ENCODE measurements at regions not wholly inside any gene's neighbourhood (a gene's known extent, or its start where the extent isn't known, plus 50 kb on each side); places are given as distances from the start of the nearest gene placed in this dataset.

DNA sequence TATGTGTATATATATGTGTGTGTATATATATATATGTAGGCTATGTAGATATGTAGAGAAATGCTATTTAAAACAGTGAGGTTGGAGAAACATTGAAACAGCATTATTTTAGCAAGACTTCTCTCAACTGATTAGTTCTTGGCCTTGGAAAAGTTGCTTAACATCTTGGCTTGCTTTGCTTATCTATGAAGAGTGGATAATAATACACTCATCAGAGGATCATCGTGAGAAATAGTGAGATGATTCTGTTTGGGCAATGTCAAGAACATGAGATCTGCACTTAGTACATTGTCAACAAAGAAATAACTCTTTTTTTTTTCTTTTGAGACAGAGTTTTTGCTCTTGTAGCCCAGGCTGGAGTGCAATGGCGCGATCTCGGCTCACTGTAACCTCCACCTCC is 128.3 kb downstream of the KLF5 start:
- TF ChIP-seq, protein P1, sequence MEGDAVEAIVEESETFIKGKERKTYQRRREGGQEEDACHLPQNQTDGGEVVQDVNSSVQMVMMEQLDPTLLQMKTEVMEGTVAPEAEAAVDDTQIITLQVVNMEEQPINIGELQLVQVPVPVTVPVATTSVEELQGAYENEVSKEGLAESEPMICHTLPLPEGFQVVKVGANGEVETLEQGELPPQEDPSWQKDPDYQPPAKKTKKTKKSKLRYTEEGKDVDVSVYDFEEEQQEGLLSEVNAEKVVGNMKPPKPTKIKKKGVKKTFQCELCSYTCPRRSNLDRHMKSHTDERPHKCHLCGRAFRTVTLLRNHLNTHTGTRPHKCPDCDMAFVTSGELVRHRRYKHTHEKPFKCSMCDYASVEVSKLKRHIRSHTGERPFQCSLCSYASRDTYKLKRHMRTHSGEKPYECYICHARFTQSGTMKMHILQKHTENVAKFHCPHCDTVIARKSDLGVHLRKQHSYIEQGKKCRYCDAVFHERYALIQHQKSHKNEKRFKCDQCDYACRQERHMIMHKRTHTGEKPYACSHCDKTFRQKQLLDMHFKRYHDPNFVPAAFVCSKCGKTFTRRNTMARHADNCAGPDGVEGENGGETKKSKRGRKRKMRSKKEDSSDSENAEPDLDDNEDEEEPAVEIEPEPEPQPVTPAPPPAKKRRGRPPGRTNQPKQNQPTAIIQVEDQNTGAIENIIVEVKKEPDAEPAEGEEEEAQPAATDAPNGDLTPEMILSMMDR (IDR thresholded peaks at IDR 0.05), result no peak

DNA sequence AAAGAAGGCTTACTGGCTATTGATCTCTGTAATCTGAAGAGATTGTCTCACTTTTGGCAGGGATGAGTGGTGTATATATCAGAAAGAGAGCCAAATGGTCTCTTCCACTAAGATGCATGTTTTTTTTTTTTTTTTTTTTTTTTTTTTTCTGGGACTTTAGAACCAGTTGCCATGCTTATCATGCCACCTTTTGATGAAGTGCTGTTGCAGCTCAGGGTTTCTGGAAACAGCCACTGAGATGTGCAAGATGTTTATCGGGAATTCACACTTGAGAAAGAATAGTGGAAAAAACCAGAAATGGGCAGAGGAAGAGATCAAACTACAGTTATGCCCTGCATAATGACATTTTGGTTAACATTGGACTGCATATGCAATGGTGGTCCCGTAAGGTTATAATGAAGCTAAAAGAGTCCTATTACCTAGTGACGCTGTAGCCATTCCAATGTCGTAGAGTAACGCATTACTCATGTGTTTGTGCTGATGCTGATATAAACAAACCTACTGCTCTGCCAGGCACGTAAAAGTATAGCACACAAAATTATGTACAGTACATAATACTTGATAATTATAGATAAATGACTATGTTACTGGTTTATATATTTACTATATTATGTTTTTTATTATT is 121.0 kb downstream of the KLF5 start:
- TF ChIP-seq, protein P1 (IDR thresholded peaks at IDR 0.05), result no peak

DNA sequence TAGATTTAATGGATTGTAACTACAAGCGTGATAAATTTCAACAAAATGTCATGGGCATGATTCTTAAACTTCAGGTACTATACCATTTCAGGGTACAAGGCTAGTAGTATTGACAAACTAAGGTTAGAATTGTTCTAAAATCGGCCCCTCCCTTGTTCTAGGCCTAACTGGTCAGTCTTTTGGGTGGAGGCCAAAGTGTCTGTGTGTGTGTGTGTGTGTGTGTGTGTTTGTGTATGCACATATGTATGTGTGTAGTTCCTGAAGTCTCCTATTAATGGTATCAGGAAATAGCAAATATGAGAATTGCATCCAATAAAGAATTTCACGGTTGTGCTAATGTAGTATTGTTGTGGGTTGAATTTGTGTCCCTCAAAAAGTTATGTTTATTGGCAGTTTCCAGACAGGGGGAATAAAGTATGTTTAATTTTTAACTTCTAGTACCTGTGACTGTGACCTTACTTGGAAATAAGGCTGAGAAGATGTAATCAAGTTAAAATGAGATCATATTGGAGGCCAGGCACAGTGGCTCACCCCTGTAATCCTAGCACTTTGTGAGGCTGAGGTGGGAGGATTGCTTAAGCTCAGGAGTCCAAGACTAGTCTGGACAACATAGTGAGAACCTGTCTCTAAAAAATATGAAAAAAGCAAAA is 119.2 kb downstream of the KLF5 start:
- TF ChIP-seq, protein P1 (IDR thresholded peaks at IDR 0.05), result no peak

DNA sequence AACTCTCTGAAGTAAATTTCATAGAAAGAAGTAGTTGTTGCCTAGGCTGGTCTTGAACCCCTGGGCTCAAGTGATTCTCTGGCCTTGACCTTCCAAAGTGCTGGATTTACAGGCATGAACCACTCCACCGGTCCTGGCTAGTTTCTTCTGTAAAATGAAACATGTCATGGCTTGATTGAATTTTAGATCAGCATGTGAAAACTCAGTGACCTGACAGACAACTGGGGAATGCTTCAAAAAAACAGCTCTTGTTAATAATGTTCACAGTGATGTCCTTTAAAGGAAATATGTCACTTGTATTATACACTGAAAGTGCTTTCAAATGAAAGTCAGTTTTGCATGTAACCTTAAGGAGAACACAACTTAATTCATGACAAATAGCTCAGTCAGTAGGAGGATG is 118.2 kb downstream of the KLF5 start:
- TF ChIP-seq, protein P1 (IDR thresholded peaks at IDR 0.05), result no peak

DNA sequence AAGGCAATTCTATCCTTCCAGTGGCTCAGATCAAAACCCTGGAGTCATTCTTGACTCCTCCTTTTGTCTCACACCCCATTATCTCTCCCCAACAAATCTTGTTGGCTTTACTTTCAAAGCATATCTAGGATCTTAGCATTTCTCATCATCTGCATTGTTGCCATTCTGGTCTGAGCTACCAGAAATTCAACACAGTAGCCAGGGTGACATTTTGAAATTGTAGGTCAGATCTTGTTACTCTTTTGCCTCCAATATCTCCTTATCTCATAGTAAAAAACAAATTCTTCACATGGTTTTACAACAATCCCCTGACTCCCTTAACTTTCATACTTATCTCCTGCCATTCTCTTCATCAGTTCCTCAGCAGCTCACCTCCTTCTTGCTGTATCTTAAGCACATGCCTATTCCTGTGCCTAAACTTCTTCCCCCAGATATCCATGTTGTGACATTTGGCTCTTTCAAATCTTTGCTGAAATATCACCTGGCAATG is 115.8 kb downstream of the KLF5 start:
- TF ChIP-seq, protein P1 (IDR thresholded peaks at IDR 0.05), result no peak

DNA sequence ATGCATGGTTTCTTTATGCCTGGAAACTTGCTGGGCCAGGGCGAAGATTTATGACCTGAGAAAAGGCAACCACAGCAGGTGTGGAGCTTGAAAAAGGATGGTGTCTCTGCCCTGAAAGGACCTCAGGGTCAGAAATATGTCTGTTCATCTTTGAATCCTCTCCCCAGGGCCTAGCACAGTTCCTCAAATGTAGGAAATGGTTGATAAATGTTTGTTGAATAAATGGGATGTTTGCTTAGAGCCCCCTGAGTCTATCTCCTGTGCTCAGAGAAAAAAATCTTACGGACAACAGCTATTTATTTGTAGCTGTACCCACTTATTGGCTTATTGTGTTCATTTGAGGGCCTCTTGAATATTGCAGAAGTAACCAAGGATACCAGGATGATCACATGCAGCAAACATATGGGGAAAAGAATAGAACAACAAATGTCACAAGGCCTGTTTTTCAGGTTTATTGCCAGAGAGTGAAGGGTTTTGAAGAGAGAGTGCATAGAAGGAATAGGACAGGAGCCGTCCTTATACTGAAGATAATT is 114.5 kb downstream of the KLF5 start:
- TF ChIP-seq, protein P1 (IDR thresholded peaks at IDR 0.05), result no peak

DNA sequence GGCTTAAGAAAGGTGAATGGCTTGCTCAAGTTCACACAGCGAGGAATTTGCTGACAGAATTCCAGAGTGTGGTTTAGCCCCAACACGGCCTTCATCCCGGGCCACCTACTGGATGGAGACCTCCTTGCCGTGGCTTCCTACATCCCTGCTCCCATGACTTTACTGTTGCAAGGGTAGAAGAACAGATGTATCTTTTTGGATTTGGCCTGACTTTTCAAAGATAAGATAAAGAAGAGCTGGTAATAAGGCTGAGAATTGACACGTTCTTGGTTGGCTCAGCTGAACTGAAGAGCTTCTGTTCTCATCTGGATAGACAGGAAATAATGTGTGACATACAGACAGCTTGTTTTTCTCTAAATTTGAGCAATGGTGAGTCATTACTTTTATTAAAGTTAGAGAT is 113.1 kb downstream of the KLF5 start:
- TF ChIP-seq, protein P1 (IDR thresholded peaks at IDR 0.05), result no peak

Data from LNCAP (cell line).